Aorta (tissue), 5 donors: ENCODE measurements at regions not wholly inside any gene's neighbourhood (a gene's known extent, or its start where the extent isn't known, plus 50 kb on each side); places are given as distances from the start of the nearest gene placed in this dataset.

ENCODE experiments used
- ATAC-seq: fragments of 200-7000 bp; cut with Tn5 transposase; one replicate; pipeline ENCODE4 v1.9.1; 2022; ENCODE audit warnings: moderate library complexity; ENCODE audit not compliant: low FRiP score
- DNase-seq, 2 donors: peaks; one replicate each; pipeline ENCODE4 v3.0.0-alpha.2; 2020
- H3K27ac ChIP-seq, 2 donors: one replicate each; pipeline ENCODE4 v1.5.1; 2013; ENCODE audit warnings: low read length in 2 of 2, mild to moderate bottlenecking in 2 of 2, moderate library complexity in 2 of 2, control low read depth in 1 of 2, inconsistent platforms in 1 of 2, low read depth in 1 of 2
- H3K27me3 ChIP-seq, 2 donors: one replicate each; pipeline ENCODE4 v1.6.1; 2013; ENCODE audit warnings: control low read depth in 1 of 2, low read length in 1 of 2, mild to moderate bottlenecking in 1 of 2, moderate library complexity in 1 of 2; ENCODE audit not compliant: insufficient read depth in 2 of 2, control insufficient read depth in 1 of 2
- H3K36me3 ChIP-seq, 2 donors: one replicate each; pipeline ENCODE4 v1.6.1; 2013; ENCODE audit warnings: control low read depth in 1 of 2, low read length in 1 of 2, mild to moderate bottlenecking in 1 of 2; ENCODE audit not compliant: insufficient read depth in 2 of 2, control insufficient read depth in 1 of 2
- H3K4me1 ChIP-seq, 2 donors: one replicate each; pipeline ENCODE4 v1.6.1; 2013; ENCODE audit warnings: low read length in 2 of 2, control low read depth in 1 of 2, mild to moderate bottlenecking in 1 of 2, moderate library complexity in 1 of 2; ENCODE audit not compliant: insufficient read depth in 2 of 2, control insufficient read depth in 1 of 2
- H3K4me3 ChIP-seq, 2 donors: one replicate each; pipeline ENCODE4 v1.5.1; 2013; ENCODE audit warnings: low read length in 2 of 2, control low read depth in 1 of 2, mild to moderate bottlenecking in 1 of 2
- H3K9me3 ChIP-seq: one replicate; pipeline ENCODE4 v1.6.1; 2013; ENCODE audit warnings: mild to moderate bottlenecking, low read length; ENCODE audit not compliant: control insufficient read depth
- WGBS, 2 donors: extraction: QIAGEN DNeasy Blood & Tissue Kit; methylation state at CpG; one replicate each; pipeline ENCODE4 v1.1.7; 2013; 5-methylcytosine and 5-hydroxymethylcytosine counted together
- intact Hi-C, 2 donors: fragments of 100-400 bp; cut with DNase I; formaldehyde crosslinking; loops; one replicate each; pipeline versions ENCODE4 v1.14.2 to v1.15.0; 2022
- donor health status: healthy with polysubstance abuse.
- donor health status: Bipolar disorder and iron deficiency.
- donor health status: DM: no; HTN: no; CAD: no.
- donor health status: DM: no; HTN: no; CAD: no.
- donor health status: DM: yes; HTN: yes; CAD: no.

DNA sequence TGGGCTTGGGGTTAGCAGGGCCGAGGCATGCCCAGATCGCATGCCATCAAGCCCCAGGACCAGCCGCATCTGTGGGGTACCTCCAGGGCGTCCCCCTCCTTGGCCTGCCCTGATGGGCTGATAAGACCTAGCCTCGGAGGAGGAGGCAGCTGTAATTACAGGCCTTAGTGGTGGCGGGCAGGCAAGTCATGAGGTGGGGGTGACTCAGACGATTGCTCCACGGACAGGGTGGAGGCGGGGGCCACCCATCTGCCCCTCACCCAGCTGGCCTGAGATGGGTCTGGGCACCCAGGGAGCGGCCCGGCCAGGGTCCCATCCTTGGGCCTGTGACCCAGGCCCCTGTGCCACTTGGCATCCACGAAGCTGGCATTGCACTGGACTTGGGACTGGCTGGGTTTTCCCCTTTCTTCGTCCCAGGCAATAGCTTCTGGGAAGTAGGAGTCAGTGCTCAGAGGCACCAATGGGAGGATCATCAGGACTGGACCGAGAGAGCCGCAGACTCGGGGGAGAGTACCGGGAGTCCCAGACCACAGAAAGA is 57.5 kb downstream of the CEBPB start:
- Histone ChIP-seq H3K27me3 (no peaks in the 10 kb centered on the region), H3K4me1 (no peaks in the 10 kb centered on the region), H3K9me3 (no peaks in the 10 kb centered on the region), H3K4me3 (no peak overlapping the region), H3K36me3 (no peaks in the 10 kb centered on the region), H3K27ac (no peak overlapping the region)
- no peak for ATAC-seq
- intact Hi-C loops: no loop called here
- DNase-seq: no peak
- 86 to 87% methylated on average over 17 of the region's 17 CpGs for WGBS, 2 donors

DNA sequence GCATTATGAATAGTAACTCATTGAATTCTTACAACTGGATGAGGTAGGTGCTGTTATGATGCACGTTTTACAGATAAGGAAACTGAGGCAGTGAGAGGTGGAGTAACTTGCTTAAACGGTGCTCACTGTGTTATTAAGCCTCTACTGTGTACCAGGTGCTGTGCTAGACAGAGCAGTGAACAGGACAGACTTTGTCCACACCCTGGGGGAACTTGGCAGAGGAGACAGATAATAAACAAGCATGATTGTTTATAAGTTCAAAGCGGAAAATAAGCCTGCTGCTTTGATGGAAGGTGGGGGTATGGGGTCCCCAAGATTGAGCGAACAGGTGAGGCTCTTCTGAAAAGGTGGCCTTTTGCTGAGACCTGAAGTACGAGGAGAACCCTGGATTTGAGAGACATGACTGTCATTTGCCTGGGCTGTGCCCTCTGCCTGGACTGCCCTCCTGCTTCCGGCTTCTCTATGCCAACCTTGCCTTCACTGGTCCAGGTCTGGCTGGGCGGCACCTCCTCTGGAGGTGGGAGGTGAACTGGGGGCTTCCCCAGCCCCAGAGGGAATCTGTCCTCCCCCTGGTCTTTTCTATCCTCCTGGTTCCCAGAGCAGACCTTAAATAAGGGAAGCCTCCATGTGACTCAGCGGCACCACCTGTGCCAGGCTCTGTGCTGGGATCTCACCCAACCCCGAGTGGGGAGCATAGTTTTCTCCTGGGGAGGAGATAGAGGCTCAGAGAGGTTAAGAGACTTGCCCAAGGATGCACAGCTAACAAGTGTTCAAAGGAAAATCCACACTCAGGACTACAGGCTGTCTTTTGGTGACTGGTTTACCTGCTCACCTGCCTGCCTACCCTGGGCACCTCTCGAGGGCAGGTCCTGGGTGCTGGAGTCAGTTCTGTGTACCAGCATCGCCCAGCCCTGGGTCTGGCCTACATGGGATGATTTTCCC is 59.1 kb downstream of the CEBPB start:
- intact Hi-C loops: no loop called here
- H3K27ac ChIP-seq: no peak overlapping the region
- DNase-seq: no peak
- no peaks in the 10 kb centered on the region for H3K27me3 ChIP-seq
- H3K36me3 ChIP-seq: no peaks in the 10 kb centered on the region
- ATAC-seq: no peak
- WGBS, 2 donors: 80 to 81% methylated on average over 11 of the region's 11 CpGs
- H3K4me3 ChIP-seq: no peak overlapping the region
- H3K4me1 ChIP-seq: no peaks in the 10 kb centered on the region
- no peaks in the 10 kb centered on the region for H3K9me3 ChIP-seq

DNA sequence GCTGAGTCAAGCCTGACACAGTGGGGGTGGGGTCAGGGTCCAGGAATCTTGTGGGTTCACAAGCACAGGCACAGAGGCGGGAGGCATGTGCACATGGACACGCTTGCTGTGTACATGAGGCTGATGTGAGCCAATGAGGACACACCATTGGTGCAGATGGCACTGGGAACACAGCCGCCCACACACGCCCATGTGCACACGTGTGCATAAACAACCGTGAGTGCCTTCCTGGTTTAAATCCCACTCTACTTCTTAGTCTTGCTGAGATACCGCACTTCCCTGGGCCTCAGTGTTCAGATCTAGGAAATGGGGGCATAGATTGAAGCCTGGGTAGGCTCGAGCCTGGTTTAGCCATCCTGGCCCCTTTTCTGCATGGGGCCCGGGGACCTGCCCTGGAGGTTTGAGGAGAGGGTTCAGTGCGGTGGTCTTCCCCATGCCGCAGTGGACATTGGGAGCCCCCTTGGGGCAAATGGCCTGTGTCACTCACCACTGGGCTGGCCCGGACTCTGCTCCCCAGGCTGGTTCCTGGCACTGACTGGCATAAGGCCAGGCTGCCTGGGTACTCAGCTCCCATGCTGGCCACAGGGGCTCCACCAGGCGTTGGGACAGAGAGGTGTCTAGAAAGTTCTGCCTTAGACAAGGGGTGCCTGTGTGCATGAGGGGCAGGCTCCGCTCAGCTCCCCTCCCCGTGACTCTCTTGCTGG is 60.2 kb downstream of the CEBPB start:
- Histone ChIP-seq H3K27me3 (no peaks in the 10 kb centered on the region), H3K9me3 (no peaks in the 10 kb centered on the region), H3K4me3 (no peak overlapping the region), H3K27ac (no peak overlapping the region), H3K4me1 (no peaks in the 10 kb centered on the region), H3K36me3 (no peaks in the 10 kb centered on the region)
- DNase-seq (no peak), ATAC-seq (no peak)
- intact Hi-C loops: no loop called here
- 90% methylated on average over 15 of the region's 15 CpGs for WGBS, 2 donors

DNA sequence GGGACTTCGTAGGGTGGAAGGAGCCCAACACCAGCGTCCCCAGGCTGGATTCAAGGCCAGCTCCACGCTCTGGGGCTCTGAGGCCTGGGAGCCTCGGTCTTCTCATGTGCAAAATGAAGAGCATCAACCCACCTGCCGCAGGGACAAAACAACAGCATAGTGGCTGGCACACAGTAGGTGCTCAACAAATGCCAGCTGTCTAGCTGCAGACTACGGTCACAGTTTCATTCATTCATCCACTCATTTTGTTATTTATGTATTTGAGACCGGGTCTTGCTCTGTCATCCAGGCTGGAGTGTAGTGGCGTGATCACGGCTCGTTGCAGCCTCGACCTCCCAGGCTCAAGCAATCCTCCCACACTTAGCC is 60.7 kb downstream of the CEBPB start:
- intact Hi-C loops: no loop called here
- no peak for DNase-seq

DNA sequence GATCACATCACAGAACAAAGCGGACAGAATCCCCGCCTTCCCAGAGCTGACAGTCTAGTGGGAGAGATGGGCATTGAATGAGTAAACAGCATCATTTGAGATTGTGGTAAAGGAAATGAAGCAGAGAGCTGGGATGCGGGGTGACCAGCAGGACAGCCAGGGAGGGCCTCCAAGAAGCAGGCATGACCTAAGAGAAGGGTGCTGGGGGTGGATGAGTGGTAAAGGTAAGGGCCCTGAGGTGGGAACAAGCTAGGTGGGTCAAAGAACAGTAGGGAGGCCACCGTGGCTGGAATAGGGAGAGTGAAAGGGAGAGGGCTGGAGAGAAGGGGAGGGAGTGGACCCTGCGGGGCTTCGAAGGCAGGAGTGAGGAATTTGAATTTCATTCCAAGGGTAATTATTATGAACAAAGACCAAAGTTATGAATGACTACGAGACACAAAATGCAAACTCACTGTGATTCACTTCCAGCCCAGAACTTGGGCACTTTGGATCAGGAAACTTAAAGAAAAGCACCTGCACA is 61.4 kb downstream of the CEBPB start:
- WGBS, 2 donors: 85 to 88% methylated on average over 7 of the region's 7 CpGs
- no peak overlapping the region for H3K27ac ChIP-seq
- no peaks in the 10 kb centered on the region for H3K36me3 ChIP-seq
- no peaks in the 10 kb centered on the region for H3K9me3 ChIP-seq
- no peaks in the 10 kb centered on the region for H3K4me1 ChIP-seq
- intact Hi-C loops: no loop called here
- no peak overlapping the region for H3K4me3 ChIP-seq
- DNase-seq (no peak), ATAC-seq (no peak)
- H3K27me3 ChIP-seq: no peaks in the 10 kb centered on the region

More for the DNA sequence above, 60.7 kb downstream of the CEBPB start:
- H3K4me3 ChIP-seq: no peak overlapping the region
- 95 to 96% methylated on average over 11 of the region's 11 CpGs for WGBS, 2 donors
- no peaks in the 10 kb centered on the region for H3K4me1 ChIP-seq
- H3K27me3 ChIP-seq: no peaks in the 10 kb centered on the region
- H3K9me3 ChIP-seq: no peaks in the 10 kb centered on the region
- H3K36me3 ChIP-seq: no peaks in the 10 kb centered on the region
- no peak for ATAC-seq
- no peak overlapping the region for H3K27ac ChIP-seq

DNA sequence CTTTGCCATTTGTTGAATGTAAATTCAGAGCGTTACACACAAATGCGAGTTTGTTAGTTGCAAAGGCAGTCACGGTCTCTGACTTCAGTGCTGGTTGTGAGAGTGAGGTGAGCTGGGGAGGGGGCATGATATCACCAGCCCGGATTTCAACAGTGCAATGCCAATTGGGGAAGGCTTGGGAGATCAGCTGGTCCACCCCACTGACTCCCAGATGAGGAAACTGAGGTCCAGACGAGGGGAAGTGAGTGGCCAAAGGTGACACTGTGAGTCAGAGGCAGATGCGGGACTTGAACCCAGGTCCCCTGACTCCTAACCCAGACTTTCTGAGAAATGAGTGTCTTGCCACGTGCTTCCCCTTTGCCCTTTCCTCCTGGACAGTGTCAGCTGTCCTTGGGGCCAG is 62.1 kb downstream of the CEBPB start:
- Histone ChIP-seq H3K9me3 (no peaks in the 10 kb centered on the region), H3K27me3 (no peaks in the 10 kb centered on the region), H3K27ac (no peak overlapping the region), H3K4me3 (no peak overlapping the region), H3K4me1 (no peaks in the 10 kb centered on the region), H3K36me3 (no peaks in the 10 kb centered on the region)
- ATAC-seq (no peak), DNase-seq (no peak)
- WGBS, 2 donors: 88 to 90% methylated on average over 7 of the region's 7 CpGs
- intact Hi-C loops: no loop called here

DNA sequence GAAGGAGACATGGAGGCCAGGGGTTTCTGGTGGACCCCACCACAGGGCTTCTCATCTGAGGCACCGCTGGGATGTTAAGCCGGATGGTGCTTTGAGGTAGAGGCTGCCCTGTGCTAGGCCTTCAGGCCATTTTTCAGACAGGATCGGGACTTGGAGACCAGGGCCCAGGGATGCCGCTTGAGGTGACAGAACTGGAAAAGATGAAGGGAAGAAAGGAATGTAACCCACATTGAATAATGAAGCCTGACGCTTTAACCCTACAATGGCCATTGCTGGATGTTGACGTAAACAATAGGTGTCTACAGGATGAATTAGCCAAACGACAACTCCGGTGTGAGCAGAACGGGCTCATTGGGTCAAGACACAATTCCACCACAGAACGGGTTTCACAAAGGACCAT is 62.5 kb downstream of the CEBPB start:
- intact Hi-C loops: no loop called here
- H3K27ac ChIP-seq: no peak overlapping the region
- 94 to 95% methylated on average over 10 of the region's 10 CpGs for WGBS, 2 donors

DNA sequence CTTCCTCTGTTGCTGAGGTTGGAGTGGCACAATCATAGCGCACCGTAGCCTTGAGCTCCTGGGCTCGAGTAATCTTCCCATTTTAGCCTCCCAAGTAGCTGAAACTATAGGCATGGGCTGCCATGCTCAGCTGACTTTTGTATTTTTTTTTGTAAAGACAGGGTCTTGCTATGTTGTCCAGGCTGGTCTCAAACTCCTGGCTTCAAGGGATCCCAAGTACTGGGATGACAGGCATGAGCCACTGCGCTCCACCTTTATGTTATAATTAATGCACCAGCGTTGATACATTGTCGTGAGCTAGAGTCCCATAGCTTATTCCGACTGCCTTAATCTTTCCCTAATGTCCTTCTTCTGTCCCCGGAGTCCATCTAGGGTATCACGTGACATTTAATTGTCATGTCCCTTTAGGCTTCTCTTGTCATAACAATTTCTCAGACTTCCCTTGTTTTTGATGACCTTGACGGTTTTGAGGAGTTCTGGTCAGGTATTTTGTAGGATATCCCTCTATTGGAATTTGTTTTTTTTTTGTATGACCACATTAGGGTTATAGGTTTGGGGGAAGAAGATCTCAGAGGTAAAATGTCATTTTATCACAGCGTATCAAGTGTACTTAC is 63.9 kb downstream of the CEBPB start:
- ATAC-seq: no peak
- DNase-seq: no peak
- WGBS, 2 donors: 78 to 83% methylated on average over 11 of the region's 11 CpGs

More for the DNA sequence above, 62.5 kb downstream of the CEBPB start:
- no peaks in the 10 kb centered on the region for H3K9me3 ChIP-seq
- H3K4me3 ChIP-seq: no peak overlapping the region
- DNase-seq (no peak), ATAC-seq (no peak)
- no peaks in the 10 kb centered on the region for H3K27me3 ChIP-seq
- H3K4me1 ChIP-seq: no peaks in the 10 kb centered on the region
- no peaks in the 10 kb centered on the region for H3K36me3 ChIP-seq

More for the DNA sequence above, 63.9 kb downstream of the CEBPB start:
- Histone ChIP-seq H3K4me3 (no peak overlapping the region), H3K27me3 (no peaks in the 10 kb centered on the region), H3K27ac (no peak overlapping the region), H3K4me1 (no peaks in the 10 kb centered on the region), H3K36me3 (no peaks in the 10 kb centered on the region), H3K9me3 (no peaks in the 10 kb centered on the region)
- intact Hi-C loops: no loop called here
